Astrocyte of the spinal cord (primary cell): ENCODE measurements at regions not wholly inside any gene's neighbourhood (a gene's known extent, or its start where the extent isn't known, plus 50 kb on each side); places are given as distances from the start of the nearest gene placed in this dataset.

Experiments used
- DNase-seq: peaks from one replicate; pipeline ENCODE4 v3.0.0; 2011; ENCODE audit warnings: low read depth, low spot score
- H3K4me3 ChIP-seq: 2 replicates; pipeline ENCODE4 v1.5.1; 2011; ENCODE audit warnings: low read depth, mild to moderate bottlenecking, low read length, moderate library complexity
- CTCF ChIP-seq: IDR thresholded peaks from 2 replicates; pipeline ENCODE4 v1.5.1; 2012; ENCODE audit warnings: low read depth, mild to moderate bottlenecking, low read length, inconsistent platforms
- in situ Hi-C: cut with HindIII; loops from 2 replicates; pipeline ENCODE4 v1.10.0; 2017; ENCODE audit warnings: low sequenced_read_pairs

- H3K4me3 ChIP-seq = no peak overlapping the region
- in situ Hi-C loops = no loop called here
- no peak for TF ChIP-seq CTCF
- DNase-seq = no peak
Measured at GRCh38 chr3:713006-713621, 379.7 kb upstream of the CNTN6 start.

GRCh38 chr3:713947-714620, 378.7 kb upstream of the CNTN6 start:
- no peak for DNase-seq
- no peak overlapping the region for H3K4me3 ChIP-seq
- no peak for TF ChIP-seq CTCF
- in situ Hi-C loops = no loop called here

GRCh38 chr3:721086-721485, 371.7 kb upstream of the CNTN6 start:
- DNase-seq = no peak
- in situ Hi-C loops = no loop called here
- no peak overlapping the region for H3K4me3 ChIP-seq
- no peak for TF ChIP-seq CTCF

- in situ Hi-C loops = no loop called here
Measured at GRCh38 chr3:732326-732928, 360.4 kb upstream of the CNTN6 start.

DNA sequence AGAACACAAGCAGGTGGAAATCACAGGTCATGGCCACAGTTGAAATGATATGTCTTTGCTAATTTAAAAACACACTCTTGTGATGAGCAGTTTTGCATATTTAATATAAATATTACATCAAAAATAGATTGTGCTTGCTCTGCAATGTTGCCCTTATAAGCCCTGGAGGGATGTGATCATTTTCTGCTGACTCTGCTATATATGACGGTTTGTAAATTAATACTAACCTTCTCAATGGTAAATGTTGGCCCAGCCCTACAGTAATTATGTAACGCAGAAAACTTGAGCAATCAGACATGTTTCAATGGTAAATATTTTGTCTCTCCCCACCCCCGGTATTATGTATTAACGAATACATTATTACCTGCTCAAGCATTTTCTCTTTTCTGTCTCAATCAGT, 359.5 kb upstream of the CNTN6 start:
- no peak overlapping the region for H3K4me3 ChIP-seq
- in situ Hi-C loops = no loop called here
- no peak for TF ChIP-seq CTCF
- DNase-seq = no peak

More at GRCh38 chr3:732326-732928, 360.4 kb upstream of the CNTN6 start:
- TF ChIP-seq CTCF = no peak
- no peak for DNase-seq
- H3K4me3 ChIP-seq = no peak overlapping the region

- TF ChIP-seq CTCF = no peak
- DNase-seq = no peak
- H3K4me3 ChIP-seq = no peak overlapping the region
- in situ Hi-C loops = no loop called here
Measured at GRCh38 chr3:757711-758110, 335.1 kb upstream of the CNTN6 start.
